Liver (tissue), 8 donors: ENCODE measurements at regions not wholly inside any gene's neighbourhood (a gene's known extent, or its start where the extent isn't known, plus 50 kb on each side); places are given as distances from the start of the nearest gene placed in this dataset.

Source experiments
- DNase-seq: peaks from one replicate; pipeline ENCODE4 v3.0.0-alpha.2; 2017; ENCODE audit warnings: low spot score
- H3K27ac ChIP-seq, 2 donors: one replicate each; pipeline ENCODE4 v1.7.0; 2013; ENCODE audit warnings: inconsistent platforms in 2 of 2, low read length in 2 of 2, control low read depth in 1 of 2, low read depth in 1 of 2, mild to moderate bottlenecking in 1 of 2
- H3K27me3 ChIP-seq, 4 donors: one replicate each; pipeline versions ENCODE4 v1.6.1 to v1.7.0; 2013; ENCODE audit warnings: low read length in 3 of 4, inconsistent platforms in 1 of 4, mild to moderate bottlenecking in 1 of 4, moderate library complexity in 1 of 4; ENCODE audit not compliant: control insufficient read depth in 4 of 4, insufficient read depth in 4 of 4
- H3K36me3 ChIP-seq, 4 donors: one replicate each; pipeline versions ENCODE4 v1.6.1 to v1.7.0; 2013; ENCODE audit warnings: low read length in 3 of 4, mild to moderate bottlenecking in 3 of 4, low read depth in 1 of 4, moderate library complexity in 1 of 4; ENCODE audit not compliant: control insufficient read depth in 4 of 4, insufficient read depth in 3 of 4
- H3K4me1 ChIP-seq, 4 donors: one replicate each; pipeline versions ENCODE4 v1.6.1 to v1.7.0; 2013; ENCODE audit warnings: low read length in 3 of 4, mild to moderate bottlenecking in 3 of 4, moderate library complexity in 1 of 4; ENCODE audit not compliant: control insufficient read depth in 4 of 4, insufficient read depth in 4 of 4
- H3K4me3 ChIP-seq, 3 donors: one replicate each; pipeline versions ENCODE4 v1.6.1 to v1.7.0; 2013; ENCODE audit warnings: low read length in 3 of 3, control low read depth in 1 of 3, low read depth in 1 of 3, mild to moderate bottlenecking in 1 of 3
- H3K9ac ChIP-seq, 2 donors: one replicate each; pipeline ENCODE4 v1.7.0; 2013; ENCODE audit warnings: low read length in 2 of 2, mild to moderate bottlenecking in 2 of 2, moderate library complexity in 2 of 2, control low read depth in 1 of 2, low read depth in 1 of 2
- H3K9me3 ChIP-seq, 4 donors: one replicate each; pipeline versions ENCODE4 v1.6.1 to v1.7.0; 2013; ENCODE audit warnings: low read length in 3 of 4; ENCODE audit not compliant: control insufficient read depth in 4 of 4
- ATF3 ChIP-seq: IDR thresholded peaks from 2 replicates; pipeline ENCODE4 v1.6.1; 2016; ENCODE audit warnings: antibody characterized with exemption
- EGR1 ChIP-seq, 2 donors: IDR thresholded peaks; 2 replicates each; pipeline ENCODE4 v1.6.1; 2016 to 2018; ENCODE audit warnings: antibody characterized with exemption in 2 of 2, low read depth in 2 of 2
- FOXA1 ChIP-seq: IDR thresholded peaks from 2 replicates; pipeline ENCODE4 v1.6.1; 2016; ENCODE audit warnings: antibody characterized with exemption
- FOXA2 ChIP-seq: IDR thresholded peaks from 2 replicates; pipeline ENCODE4 v1.6.1; 2016; ENCODE audit warnings: antibody characterized with exemption
- GABPA ChIP-seq, 2 donors: IDR thresholded peaks in 1 of 2; conservative IDR thresholded peaks in 1 of 2; 2 replicates each; pipeline ENCODE4 v1.6.1; 2016; ENCODE audit warnings: antibody characterized with exemption in 2 of 2, mild to moderate bottlenecking in 1 of 2, moderate library complexity in 1 of 2
- HNF4G ChIP-seq: IDR thresholded peaks from 2 replicates; pipeline ENCODE4 v1.6.1; 2016; ENCODE audit warnings: antibody characterized with exemption
- JUND ChIP-seq, 2 donors: IDR thresholded peaks; 2 replicates each; pipeline ENCODE4 v1.6.1; 2016; ENCODE audit warnings: antibody characterized with exemption in 2 of 2
- MAX ChIP-seq: IDR thresholded peaks from 2 replicates; pipeline ENCODE4 v1.6.1; 2016; ENCODE audit warnings: antibody characterized with exemption
- NR2F2 ChIP-seq: IDR thresholded peaks from 2 replicates; pipeline ENCODE4 v1.6.1; 2016; ENCODE audit warnings: antibody characterized with exemption
- RAD21 ChIP-seq, 2 donors: IDR thresholded peaks; 2 replicates each; pipeline ENCODE4 v1.6.1; 2016; ENCODE audit warnings: antibody characterized with exemption in 2 of 2, mild to moderate bottlenecking in 2 of 2
- SP1 ChIP-seq: IDR thresholded peaks from 2 replicates; pipeline ENCODE4 v1.6.1; 2018; ENCODE audit warnings: antibody characterized with exemption, mild to moderate bottlenecking
- YY1 ChIP-seq: IDR thresholded peaks from 2 replicates; pipeline ENCODE4 v1.6.1; 2016; ENCODE audit warnings: antibody characterized with exemption, mild to moderate bottlenecking
- WGBS: extraction: QIAGEN DNeasy Blood & Tissue Kit; methylation state at CpG from one replicate; pipeline ENCODE4 v1.1.7; 2013; 5-methylcytosine and 5-hydroxymethylcytosine counted together
- TF ChIP-seq, protein P1 (sequence below): fragments of 150-350 bp; IDR thresholded peaks from 2 replicates; pipeline ENCODE4 v1.5.1; 2017; ENCODE audit warnings: improper control_type of control experiment, low read depth, low read length; ENCODE audit not compliant: missing input control
- TF ChIP-seq, protein P2 (sequence below): IDR thresholded peaks from 2 replicates; pipeline ENCODE4 v1.6.1; 2016; ENCODE audit warnings: antibody characterized with exemption
- TF ChIP-seq, protein P3 (sequence below): IDR thresholded peaks from 2 replicates; pipeline ENCODE4 v1.6.1; 2016; ENCODE audit warnings: antibody characterized with exemption, mild to moderate bottlenecking
- donor health status: healthy.
- donor health status: healthy.
- donor health status: healthy.
- donor health status: healthy.
- donor health status: healthy.

- H3K4me1 ChIP-seq = peaks cover 0 to 2% (median 0%) of the 10 kb centered on the region in 4 donors
- no peak for DNase-seq
- WGBS = 97% methylated on average over 1 of the region's 1 CpG
Measured at GRCh38 chr5:148912146-148912545, 85.7 kb downstream of the ADRB2 start.

GRCh38 chr5:148912714-148913398, 86.4 kb downstream of the ADRB2 start:
- TF ChIP-seq, protein P1, sequence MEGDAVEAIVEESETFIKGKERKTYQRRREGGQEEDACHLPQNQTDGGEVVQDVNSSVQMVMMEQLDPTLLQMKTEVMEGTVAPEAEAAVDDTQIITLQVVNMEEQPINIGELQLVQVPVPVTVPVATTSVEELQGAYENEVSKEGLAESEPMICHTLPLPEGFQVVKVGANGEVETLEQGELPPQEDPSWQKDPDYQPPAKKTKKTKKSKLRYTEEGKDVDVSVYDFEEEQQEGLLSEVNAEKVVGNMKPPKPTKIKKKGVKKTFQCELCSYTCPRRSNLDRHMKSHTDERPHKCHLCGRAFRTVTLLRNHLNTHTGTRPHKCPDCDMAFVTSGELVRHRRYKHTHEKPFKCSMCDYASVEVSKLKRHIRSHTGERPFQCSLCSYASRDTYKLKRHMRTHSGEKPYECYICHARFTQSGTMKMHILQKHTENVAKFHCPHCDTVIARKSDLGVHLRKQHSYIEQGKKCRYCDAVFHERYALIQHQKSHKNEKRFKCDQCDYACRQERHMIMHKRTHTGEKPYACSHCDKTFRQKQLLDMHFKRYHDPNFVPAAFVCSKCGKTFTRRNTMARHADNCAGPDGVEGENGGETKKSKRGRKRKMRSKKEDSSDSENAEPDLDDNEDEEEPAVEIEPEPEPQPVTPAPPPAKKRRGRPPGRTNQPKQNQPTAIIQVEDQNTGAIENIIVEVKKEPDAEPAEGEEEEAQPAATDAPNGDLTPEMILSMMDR = peak; percentile 18
- no peak for TF ChIP-seq NR2F2
- TF ChIP-seq RAD21 (IDR thresholded peaks at IDR 0.05) = peak; percentile 53 to 57
- H3K4me3 ChIP-seq = no peak overlapping the region
- H3K36me3 ChIP-seq = no peaks in the 10 kb centered on the region
- WGBS = 80% methylated on average over 9 of the region's 9 CpGs
- no peak overlapping the region for H3K27ac ChIP-seq
- H3K27me3 ChIP-seq = no peaks in the 10 kb centered on the region
- H3K4me1 ChIP-seq = peaks cover 0 to 2% (median 0%) of the 10 kb centered on the region in 4 donors
- DNase-seq = no peak
- no peak overlapping the region for H3K9ac ChIP-seq
- no peaks in the 10 kb centered on the region for H3K9me3 ChIP-seq

More at GRCh38 chr5:148912146-148912545, 85.7 kb downstream of the ADRB2 start:
- no peaks in the 10 kb centered on the region for H3K9me3 ChIP-seq
- no peaks in the 10 kb centered on the region for H3K27me3 ChIP-seq
- H3K4me3 ChIP-seq = no peak overlapping the region
- TF ChIP-seq HNF4G (no peak), JUND (IDR thresholded peaks at IDR 0.05) (no peak), FOXA2 (no peak), GABPA (IDR thresholded peaks at IDR 0.05 in 1 of 2, conservative IDR thresholded peaks at IDR 0.05 in 1 of 2) (no peak), RAD21 (IDR thresholded peaks at IDR 0.05) (no peak)
- no peak overlapping the region for H3K27ac ChIP-seq
- no peak overlapping the region for H3K9ac ChIP-seq
- no peaks in the 10 kb centered on the region for H3K36me3 ChIP-seq

DNA sequence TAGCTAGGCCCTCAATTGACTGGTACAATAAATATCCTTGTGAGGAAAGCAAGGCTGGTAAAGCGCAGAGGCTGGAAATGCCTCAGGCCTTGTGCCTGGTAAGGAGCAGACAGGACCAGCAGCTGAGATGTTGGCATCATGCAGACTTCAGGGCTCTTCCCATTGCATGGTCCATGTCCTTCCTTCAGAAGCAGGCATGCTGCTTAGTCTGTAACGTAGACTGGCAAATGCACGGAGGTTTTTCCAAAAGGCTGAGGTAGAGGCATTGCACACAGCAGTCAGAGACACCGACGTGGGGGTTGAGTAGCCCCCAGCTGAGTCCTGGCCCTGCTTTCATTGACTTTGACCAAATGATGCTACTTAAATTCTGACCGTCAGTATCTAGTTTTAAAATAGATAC, 87.1 kb downstream of the ADRB2 start:
- no peak for DNase-seq
- 89% methylated on average over 6 of the region's 6 CpGs for WGBS
- Histone ChIP-seq H3K4me1 (peaks cover 0 to 2% (median 0%) of the 10 kb centered on the region in 4 donors), H3K27me3 (no peaks in the 10 kb centered on the region), H3K9ac (no peak overlapping the region), H3K27ac (no peak overlapping the region), H3K4me3 (no peak overlapping the region), H3K9me3 (no peaks in the 10 kb centered on the region), H3K36me3 (no peaks in the 10 kb centered on the region)
- no peak for TF ChIP-seq MAX
- TF ChIP-seq FOXA2 = no peak
- no peak for TF ChIP-seq RAD21 (IDR thresholded peaks at IDR 0.05)
- no peak for TF ChIP-seq HNF4G
- TF ChIP-seq, protein P1 = no peak
- TF ChIP-seq ATF3 = no peak
- TF ChIP-seq YY1 = no peak
- no peak for TF ChIP-seq EGR1 (IDR thresholded peaks at IDR 0.05; ENCODE audit: low read depth in 2 of 2)
- TF ChIP-seq SP1 = no peak
- TF ChIP-seq FOXA1 = no peak
- TF ChIP-seq, protein P2, sequence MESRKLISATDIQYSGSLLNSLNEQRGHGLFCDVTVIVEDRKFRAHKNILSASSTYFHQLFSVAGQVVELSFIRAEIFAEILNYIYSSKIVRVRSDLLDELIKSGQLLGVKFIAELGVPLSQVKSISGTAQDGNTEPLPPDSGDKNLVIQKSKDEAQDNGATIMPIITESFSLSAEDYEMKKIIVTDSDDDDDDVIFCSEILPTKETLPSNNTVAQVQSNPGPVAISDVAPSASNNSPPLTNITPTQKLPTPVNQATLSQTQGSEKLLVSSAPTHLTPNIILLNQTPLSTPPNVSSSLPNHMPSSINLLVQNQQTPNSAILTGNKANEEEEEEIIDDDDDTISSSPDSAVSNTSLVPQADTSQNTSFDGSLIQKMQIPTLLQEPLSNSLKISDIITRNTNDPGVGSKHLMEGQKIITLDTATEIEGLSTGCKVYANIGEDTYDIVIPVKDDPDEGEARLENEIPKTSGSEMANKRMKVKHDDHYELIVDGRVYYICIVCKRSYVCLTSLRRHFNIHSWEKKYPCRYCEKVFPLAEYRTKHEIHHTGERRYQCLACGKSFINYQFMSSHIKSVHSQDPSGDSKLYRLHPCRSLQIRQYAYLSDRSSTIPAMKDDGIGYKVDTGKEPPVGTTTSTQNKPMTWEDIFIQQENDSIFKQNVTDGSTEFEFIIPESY = no peak
- TF ChIP-seq, protein P3, sequence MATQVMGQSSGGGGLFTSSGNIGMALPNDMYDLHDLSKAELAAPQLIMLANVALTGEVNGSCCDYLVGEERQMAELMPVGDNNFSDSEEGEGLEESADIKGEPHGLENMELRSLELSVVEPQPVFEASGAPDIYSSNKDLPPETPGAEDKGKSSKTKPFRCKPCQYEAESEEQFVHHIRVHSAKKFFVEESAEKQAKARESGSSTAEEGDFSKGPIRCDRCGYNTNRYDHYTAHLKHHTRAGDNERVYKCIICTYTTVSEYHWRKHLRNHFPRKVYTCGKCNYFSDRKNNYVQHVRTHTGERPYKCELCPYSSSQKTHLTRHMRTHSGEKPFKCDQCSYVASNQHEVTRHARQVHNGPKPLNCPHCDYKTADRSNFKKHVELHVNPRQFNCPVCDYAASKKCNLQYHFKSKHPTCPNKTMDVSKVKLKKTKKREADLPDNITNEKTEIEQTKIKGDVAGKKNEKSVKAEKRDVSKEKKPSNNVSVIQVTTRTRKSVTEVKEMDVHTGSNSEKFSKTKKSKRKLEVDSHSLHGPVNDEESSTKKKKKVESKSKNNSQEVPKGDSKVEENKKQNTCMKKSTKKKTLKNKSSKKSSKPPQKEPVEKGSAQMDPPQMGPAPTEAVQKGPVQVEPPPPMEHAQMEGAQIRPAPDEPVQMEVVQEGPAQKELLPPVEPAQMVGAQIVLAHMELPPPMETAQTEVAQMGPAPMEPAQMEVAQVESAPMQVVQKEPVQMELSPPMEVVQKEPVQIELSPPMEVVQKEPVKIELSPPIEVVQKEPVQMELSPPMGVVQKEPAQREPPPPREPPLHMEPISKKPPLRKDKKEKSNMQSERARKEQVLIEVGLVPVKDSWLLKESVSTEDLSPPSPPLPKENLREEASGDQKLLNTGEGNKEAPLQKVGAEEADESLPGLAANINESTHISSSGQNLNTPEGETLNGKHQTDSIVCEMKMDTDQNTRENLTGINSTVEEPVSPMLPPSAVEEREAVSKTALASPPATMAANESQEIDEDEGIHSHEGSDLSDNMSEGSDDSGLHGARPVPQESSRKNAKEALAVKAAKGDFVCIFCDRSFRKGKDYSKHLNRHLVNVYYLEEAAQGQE = no peak
